ENCODE measurements at regions not wholly inside any gene's neighbourhood (a gene's known extent, or its start where the extent isn't known, plus 50 kb on each side); places are given as distances from the start of the nearest gene placed in this dataset.

DNA sequence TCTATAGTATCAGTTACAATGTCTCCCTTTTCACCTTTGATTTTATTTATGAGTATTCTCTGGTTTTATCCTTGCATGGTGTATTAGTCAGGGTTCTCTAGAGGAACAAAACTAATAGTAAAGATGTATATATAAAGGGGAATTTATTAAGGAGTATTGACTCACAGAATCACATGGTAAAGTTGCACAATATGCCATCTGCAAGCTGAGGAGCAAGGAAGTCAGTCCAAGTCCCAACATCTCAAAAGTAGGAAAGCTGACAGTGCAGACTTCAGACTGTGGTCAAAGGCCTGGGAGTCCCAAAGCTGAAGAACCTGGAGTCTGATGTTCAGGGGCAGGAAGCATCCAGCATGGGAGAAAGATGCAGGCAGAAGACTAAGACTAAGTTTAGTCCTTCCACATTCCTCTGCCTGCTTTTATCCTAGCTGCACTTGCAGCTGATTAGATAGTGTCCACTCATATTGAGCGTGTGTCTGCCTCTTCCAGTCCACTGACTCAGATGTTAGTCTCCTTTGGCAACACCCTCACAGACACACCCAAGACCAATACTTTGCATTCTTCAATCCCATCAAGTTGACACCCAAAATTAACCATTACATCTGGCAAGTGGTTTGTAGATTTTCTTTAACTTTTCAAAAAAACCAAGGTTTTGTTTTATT, 308.0 kb upstream of the LMO3 start:
- Histone ChIP-seq H3F3A (ENCODE audit: insufficient read depth, low read length) (no peaks in the 10 kb centered on the region), H3K36me3 (ENCODE audit: insufficient read depth, low read length) (no peaks in the 10 kb centered on the region), H3K4me2 (ENCODE audit: low read length) (no peak overlapping the region), H4K20me1 (ENCODE audit: insufficient read depth, low read length) (no peaks in the 10 kb centered on the region), H3K27ac (ENCODE audit: low read depth, low read length, poor library complexity, severe bottlenecking) (no peak overlapping the region), H3K9me3 (ENCODE audit: low read length) (no peaks in the 10 kb centered on the region), H3K4me3 (ENCODE audit: low read depth, low read length, poor library complexity, severe bottlenecking) (no peak overlapping the region), H3K79me2 (ENCODE audit: insufficient read depth, low read length) (no peaks in the 10 kb centered on the region), H3K4me1 (ENCODE audit: insufficient read depth, low read length, severe bottlenecking) (no peaks in the 10 kb centered on the region), H2AFZ (ENCODE audit: low read length) (no peak overlapping the region), H3K9me2 (ENCODE audit: low read depth, low read length) (no peaks in the 10 kb centered on the region), H3K9ac (ENCODE audit: low read length) (no peak overlapping the region), H3K27me3 (ENCODE audit: insufficient read depth, low read length) (no peaks in the 10 kb centered on the region)
- TF ChIP-seq EZH2 (IDR thresholded peaks at IDR 0.05; ENCODE audit: borderline replicate concordance, low read length): no peak
- TF ChIP-seq, protein P1, sequence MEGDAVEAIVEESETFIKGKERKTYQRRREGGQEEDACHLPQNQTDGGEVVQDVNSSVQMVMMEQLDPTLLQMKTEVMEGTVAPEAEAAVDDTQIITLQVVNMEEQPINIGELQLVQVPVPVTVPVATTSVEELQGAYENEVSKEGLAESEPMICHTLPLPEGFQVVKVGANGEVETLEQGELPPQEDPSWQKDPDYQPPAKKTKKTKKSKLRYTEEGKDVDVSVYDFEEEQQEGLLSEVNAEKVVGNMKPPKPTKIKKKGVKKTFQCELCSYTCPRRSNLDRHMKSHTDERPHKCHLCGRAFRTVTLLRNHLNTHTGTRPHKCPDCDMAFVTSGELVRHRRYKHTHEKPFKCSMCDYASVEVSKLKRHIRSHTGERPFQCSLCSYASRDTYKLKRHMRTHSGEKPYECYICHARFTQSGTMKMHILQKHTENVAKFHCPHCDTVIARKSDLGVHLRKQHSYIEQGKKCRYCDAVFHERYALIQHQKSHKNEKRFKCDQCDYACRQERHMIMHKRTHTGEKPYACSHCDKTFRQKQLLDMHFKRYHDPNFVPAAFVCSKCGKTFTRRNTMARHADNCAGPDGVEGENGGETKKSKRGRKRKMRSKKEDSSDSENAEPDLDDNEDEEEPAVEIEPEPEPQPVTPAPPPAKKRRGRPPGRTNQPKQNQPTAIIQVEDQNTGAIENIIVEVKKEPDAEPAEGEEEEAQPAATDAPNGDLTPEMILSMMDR (IDR thresholded peaks at IDR 0.05; ENCODE audit: low read length): no peak

DNA sequence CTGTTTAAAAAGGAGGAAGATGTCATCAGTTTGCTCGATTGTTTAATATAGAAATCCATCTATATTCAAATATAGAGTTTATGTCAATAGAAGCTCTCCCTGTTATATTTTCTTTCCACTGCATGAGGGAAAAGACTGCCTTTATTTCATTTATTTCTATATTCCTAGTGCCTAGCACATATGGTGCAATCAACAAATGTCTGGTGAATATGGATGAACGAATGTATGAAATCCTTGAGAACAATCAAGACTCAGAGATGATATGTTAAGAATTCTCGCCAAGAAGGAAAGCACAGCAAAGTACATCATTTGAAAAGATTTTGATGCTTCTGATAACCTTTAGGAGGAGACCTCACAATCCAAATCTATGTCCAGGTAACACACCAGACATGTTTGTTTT, 296.0 kb upstream of the LMO3 start:
- Histone ChIP-seq H3F3A (ENCODE audit: insufficient read depth, low read length) (no peaks in the 10 kb centered on the region), H3K79me2 (ENCODE audit: insufficient read depth, low read length) (no peaks in the 10 kb centered on the region), H3K4me2 (ENCODE audit: low read length) (no peak overlapping the region), H3K4me3 (ENCODE audit: low read depth, low read length, poor library complexity, severe bottlenecking) (no peak overlapping the region), H3K4me1 (ENCODE audit: insufficient read depth, low read length, severe bottlenecking) (no peaks in the 10 kb centered on the region), H4K20me1 (ENCODE audit: insufficient read depth, low read length) (no peaks in the 10 kb centered on the region), H3K9ac (ENCODE audit: low read length) (no peak overlapping the region), H3K9me3 (ENCODE audit: low read length) (no peaks in the 10 kb centered on the region), H3K9me2 (ENCODE audit: low read depth, low read length) (no peaks in the 10 kb centered on the region), H3K27me3 (ENCODE audit: insufficient read depth, low read length) (no peaks in the 10 kb centered on the region), H3K27ac (ENCODE audit: low read depth, low read length, poor library complexity, severe bottlenecking) (no peak overlapping the region), H3K36me3 (ENCODE audit: insufficient read depth, low read length) (no peaks in the 10 kb centered on the region), H2AFZ (ENCODE audit: low read length) (no peak overlapping the region)
- no peak for TF ChIP-seq EZH2 (IDR thresholded peaks at IDR 0.05; ENCODE audit: borderline replicate concordance, low read length)
- TF ChIP-seq, protein P1 (IDR thresholded peaks at IDR 0.05; ENCODE audit: low read length): no peak

DNA sequence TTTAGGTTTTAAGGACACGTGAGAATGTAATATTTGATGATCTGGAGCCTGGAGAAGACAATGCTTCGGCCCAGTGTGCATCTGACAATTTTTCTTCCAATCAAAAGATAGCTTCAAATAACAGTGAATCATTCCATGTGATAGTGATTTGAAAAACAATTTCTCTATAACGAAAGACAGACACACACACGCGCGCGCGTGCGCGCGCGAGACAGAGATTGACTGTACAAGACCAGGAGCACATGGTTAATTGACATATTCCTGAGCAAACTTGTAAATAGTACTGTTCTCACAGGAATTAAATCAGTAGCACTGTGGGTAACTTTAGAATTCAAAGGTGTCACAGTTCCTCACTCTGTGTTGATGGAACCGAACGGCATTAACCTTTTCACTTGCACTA, 287.5 kb upstream of the LMO3 start:
- Histone ChIP-seq H4K20me1 (ENCODE audit: insufficient read depth, low read length) (no peaks in the 10 kb centered on the region), H3K36me3 (ENCODE audit: insufficient read depth, low read length) (no peaks in the 10 kb centered on the region), H3K4me1 (ENCODE audit: insufficient read depth, low read length, severe bottlenecking) (no peaks in the 10 kb centered on the region), H3K79me2 (ENCODE audit: insufficient read depth, low read length) (no peaks in the 10 kb centered on the region), H3K27me3 (ENCODE audit: insufficient read depth, low read length) (no peaks in the 10 kb centered on the region), H3K4me3 (ENCODE audit: low read depth, low read length, poor library complexity, severe bottlenecking) (no peak overlapping the region), H3K9me3 (ENCODE audit: low read length) (no peaks in the 10 kb centered on the region), H3K27ac (ENCODE audit: low read depth, low read length, poor library complexity, severe bottlenecking) (no peak overlapping the region), H3K9me2 (ENCODE audit: low read depth, low read length) (no peaks in the 10 kb centered on the region), H3K4me2 (ENCODE audit: low read length) (no peak overlapping the region), H2AFZ (ENCODE audit: low read length) (no peak overlapping the region), H3K9ac (ENCODE audit: low read length) (no peak overlapping the region), H3F3A (ENCODE audit: insufficient read depth, low read length) (no peaks in the 10 kb centered on the region)
- no peak for TF ChIP-seq EZH2 (IDR thresholded peaks at IDR 0.05; ENCODE audit: borderline replicate concordance, low read length)
- TF ChIP-seq, protein P1 (IDR thresholded peaks at IDR 0.05; ENCODE audit: low read length): no peak
